ENCODE measurements at regions not wholly inside any gene's neighbourhood (a gene's known extent, or its start where the extent isn't known, plus 50 kb on each side); places are given as distances from the start of the nearest gene placed in this dataset.

GRCh38 chr1:232425421-232425820 is 204.5 kb downstream of the SIPA1L2 start:
- DNase-seq (ENCODE audit: low spot score) = no peak
- Histone ChIP-seq H3K36me3 (peaks cover 37% of the 10 kb centered on the region), H3K27me3 (no peaks in the 10 kb centered on the region), H3K9me3 (no peaks in the 10 kb centered on the region), H3K27ac (no peak overlapping the region), H3K4me3 (no peak overlapping the region), H3K4me1 (peaks cover 0 to 21% of the 10 kb centered on the region in 2 donors)
- no peak for TF ChIP-seq CTCF (IDR thresholded peaks at IDR 0.05)

GRCh38 chr1:232423591-232423990 is 206.3 kb downstream of the SIPA1L2 start:
- no peak for TF ChIP-seq CTCF (IDR thresholded peaks at IDR 0.05)
- H3K4me3 ChIP-seq = no peak overlapping the region
- H3K9me3 ChIP-seq = no peaks in the 10 kb centered on the region
- peaks cover 0 to 12% of the 10 kb centered on the region in 2 donors for H3K4me1 ChIP-seq
- H3K27me3 ChIP-seq = no peaks in the 10 kb centered on the region
- H3K27ac ChIP-seq = no peak overlapping the region
- peaks cover 53% of the 10 kb centered on the region for H3K36me3 ChIP-seq
- DNase-seq (ENCODE audit: low spot score) = no peak

GRCh38 chr1:232422898-232423297 is 207.0 kb downstream of the SIPA1L2 start:
- Histone ChIP-seq H3K36me3 (peaks cover 55% of the 10 kb centered on the region), H3K9me3 (no peaks in the 10 kb centered on the region), H3K27ac (no peak overlapping the region), H3K4me1 (peaks cover 0 to 6% of the 10 kb centered on the region in 2 donors), H3K4me3 (no peak overlapping the region), H3K27me3 (no peaks in the 10 kb centered on the region)
- no peak for TF ChIP-seq CTCF (IDR thresholded peaks at IDR 0.05)
- no peak for DNase-seq (ENCODE audit: low spot score)

GRCh38 chr1:232422098-232422497 is 207.8 kb downstream of the SIPA1L2 start:
- H3K9me3 ChIP-seq = no peaks in the 10 kb centered on the region
- H3K27ac ChIP-seq = no peak overlapping the region
- no peaks in the 10 kb centered on the region for H3K27me3 ChIP-seq
- DNase-seq (ENCODE audit: low spot score) = no peak
- H3K4me3 ChIP-seq = no peak overlapping the region
- H3K36me3 ChIP-seq = peaks cover 48% of the 10 kb centered on the region
- no peaks in the 10 kb centered on the region for H3K4me1 ChIP-seq
- TF ChIP-seq CTCF (IDR thresholded peaks at IDR 0.05) = no peak

- H3K9me3 ChIP-seq = no peaks in the 10 kb centered on the region
- H3K27ac ChIP-seq = no peak overlapping the region
- no peak overlapping the region for H3K4me3 ChIP-seq
- peaks cover 48% of the 10 kb centered on the region for H3K36me3 ChIP-seq
- H3K4me1 ChIP-seq = no peaks in the 10 kb centered on the region
- H3K27me3 ChIP-seq = no peaks in the 10 kb centered on the region
- DNase-seq (ENCODE audit: low spot score) = no peak
- TF ChIP-seq CTCF (IDR thresholded peaks at IDR 0.05) = no peak
These were observed 208.7 kb downstream of the SIPA1L2 start for GRCh38 chr1:232421143-232421796.

Data from right atrium auricular region (tissue), 2 donors.